HG03558 (cell line): ENCODE measurements at regions not wholly inside any gene's neighbourhood (a gene's known extent, or its start where the extent isn't known, plus 50 kb on each side); places are given as distances from the start of the nearest gene placed in this dataset.
"Not testable (repeated sequence)": the region's sequence is repeated elsewhere in the genome, so short reads cannot be mapped to it uniquely, and the experiment has no call there.

Experiments
- ATAC-seq: cut with Tn5 transposase; IDR thresholded peaks from one replicate; pipeline ENCODE4 v1.9.1; 2021; ENCODE audit warnings: moderate number of reproducible peaks; ENCODE audit not compliant: unreplicated experiment; ENCODE audit errors: extremely low read depth

- ATAC-seq: no peak
Observed at GRCh38 chr2:38454081-38454480, 77.0 kb upstream of the ATL2 start.

DNA sequence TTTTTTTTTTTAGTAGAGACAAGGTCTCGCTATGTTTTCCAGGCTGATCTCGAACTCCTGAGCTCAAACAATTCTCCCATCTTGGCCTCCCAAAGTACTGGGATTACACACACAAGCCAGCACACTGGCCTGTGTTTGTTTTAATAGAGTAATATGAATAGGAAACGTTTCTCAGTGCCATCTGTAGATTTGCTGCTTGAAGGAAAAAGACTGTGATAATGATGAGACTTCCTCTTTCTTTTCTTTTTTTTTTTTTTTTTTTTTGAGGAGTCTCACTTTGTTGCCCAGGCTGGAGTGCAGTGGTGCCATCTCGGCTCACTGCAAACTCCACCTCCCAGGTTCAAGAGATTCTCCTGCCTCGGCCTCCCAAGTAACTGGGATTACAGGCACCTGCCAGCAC is 74.7 kb upstream of the ATL2 start:
- not testable (repeated sequence) for ATAC-seq

GRCh38 chr2:38450509-38450908 is 73.4 kb upstream of the ATL2 start:
- no peak for ATAC-seq

DNA sequence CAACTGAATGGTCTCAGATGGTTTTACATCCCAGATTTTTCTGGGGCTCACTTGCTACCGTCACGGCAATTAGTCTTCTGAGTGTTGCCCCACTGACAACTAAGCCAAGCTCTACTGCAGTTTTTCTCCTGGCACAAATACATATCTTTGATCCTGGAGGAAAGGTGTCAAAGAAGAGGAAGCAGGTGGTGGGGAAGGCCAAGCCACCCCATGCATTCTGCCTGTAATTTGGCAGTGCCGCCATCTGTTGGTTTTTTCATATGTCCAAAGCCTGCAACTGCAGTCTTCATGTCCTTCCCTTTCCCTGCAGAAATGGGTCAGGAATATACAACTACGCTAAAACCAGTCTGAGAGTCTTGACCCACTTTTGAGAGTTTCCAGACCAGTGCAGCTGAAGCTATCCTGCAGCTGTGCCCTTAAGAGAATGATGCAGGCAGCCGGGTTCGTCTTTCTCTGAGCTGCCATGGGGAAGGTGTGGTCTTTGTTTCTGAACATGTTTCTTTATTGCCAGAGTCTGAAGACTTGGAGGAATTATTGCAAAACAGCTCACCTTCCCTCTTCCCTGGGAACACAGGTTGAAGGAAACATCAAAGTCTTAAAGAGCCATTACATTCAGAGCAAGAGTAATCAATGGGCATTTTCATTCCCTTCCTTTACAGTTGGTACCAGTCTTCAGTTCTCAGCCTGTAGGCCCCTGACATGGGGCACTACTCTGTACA is 71.8 kb upstream of the ATL2 start:
- ATAC-seq: no peak

- ATAC-seq: no peak
Observed at GRCh38 chr2:38446906-38447561, 70.0 kb upstream of the ATL2 start.

DNA sequence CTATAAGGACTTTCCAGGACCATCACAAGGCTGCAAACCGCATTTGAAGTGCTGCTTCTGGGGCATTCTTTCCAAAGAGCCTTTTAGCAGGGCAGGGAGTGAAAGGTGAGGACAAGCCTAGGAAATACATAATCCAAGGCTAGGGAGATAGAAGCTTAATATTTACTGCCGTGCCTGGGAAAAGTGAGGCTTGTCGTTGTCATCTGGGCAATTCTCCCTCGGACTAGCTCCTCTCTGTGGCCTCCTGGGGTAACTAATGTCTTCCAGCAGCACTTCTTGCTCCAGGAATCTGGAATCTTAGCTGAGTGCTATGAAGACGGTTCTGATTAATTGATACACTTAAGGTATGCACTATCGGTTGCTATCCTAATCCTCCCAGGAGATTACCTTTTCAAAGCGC is 69.3 kb upstream of the ATL2 start:
- no peak for ATAC-seq

DNA sequence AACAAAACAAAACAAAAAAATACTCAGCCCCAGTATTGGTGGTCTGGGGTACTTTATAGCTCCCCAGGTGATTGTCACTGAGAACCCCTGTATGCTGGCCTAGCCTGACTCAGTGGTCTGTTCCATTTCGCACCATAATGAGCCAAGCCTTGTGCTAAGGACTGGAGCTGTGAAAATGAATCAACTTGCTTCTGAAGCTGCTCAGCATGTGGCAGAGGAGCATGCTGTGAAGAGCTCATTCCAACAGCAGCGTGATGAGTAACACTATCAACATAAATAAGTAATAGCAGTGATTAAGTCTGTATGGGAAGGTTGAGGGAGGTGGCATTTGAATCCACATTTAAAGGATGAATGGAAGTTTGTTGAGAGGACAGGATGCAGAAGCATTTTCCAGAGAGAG is 67.2 kb upstream of the ATL2 start:
- ATAC-seq: no peak

- no peak for ATAC-seq
Observed at GRCh38 chr2:38442643-38443541, 65.8 kb upstream of the ATL2 start.

GRCh38 chr2:38441346-38441745 is 64.3 kb upstream of the ATL2 start:
- no peak for ATAC-seq

- ATAC-seq: no peak
Observed at GRCh38 chr2:38440655-38441054, 63.6 kb upstream of the ATL2 start.

DNA sequence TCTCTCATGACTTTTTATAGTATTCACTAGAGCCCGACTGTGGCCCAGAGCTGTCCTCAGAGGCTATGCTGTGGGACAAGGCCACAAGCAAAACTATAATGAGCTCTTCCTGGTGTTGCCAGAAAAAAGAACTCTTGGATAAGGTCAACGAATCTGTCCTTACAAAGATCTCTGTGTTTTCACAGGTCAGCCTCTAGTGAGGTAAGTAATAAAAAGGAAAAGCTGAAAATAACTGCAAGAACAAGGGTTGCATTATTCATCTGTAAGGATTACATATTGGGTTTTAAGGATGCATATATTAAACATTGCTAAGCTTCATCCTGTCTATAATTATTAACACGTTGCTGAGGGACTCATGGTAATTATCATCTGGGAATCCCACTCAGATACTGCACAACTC is 62.8 kb upstream of the ATL2 start:
- ATAC-seq: no peak

GRCh38 chr2:38438883-38439612 is 62.0 kb upstream of the ATL2 start:
- ATAC-seq: peak; percentile 53

- no peak for ATAC-seq
Observed at GRCh38 chr2:38438133-38438882, 61.2 kb upstream of the ATL2 start.

GRCh38 chr2:38436227-38436664 is 59.2 kb upstream of the ATL2 start:
- ATAC-seq: no peak

- no peak for ATAC-seq
Observed at GRCh38 chr2:38435775-38436174, 58.7 kb upstream of the ATL2 start.

DNA sequence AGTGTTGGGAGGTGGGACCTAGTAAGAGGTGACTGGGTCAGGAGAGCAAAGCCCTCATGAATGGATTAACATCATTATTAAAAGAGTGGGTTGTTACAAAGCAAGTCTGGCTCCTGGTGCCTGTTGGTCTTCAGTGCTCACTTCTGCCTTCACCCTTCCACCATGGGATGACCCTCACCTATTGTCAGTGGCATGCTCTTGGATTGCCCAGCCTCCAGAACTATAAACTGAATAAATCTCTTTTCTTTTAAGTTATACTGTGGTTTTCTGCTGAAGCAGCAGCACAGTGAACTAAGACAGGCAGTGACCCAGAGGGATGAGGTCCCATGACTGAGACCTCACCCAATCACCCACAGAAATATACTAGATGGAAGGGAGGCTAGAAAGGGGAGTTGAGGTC is 57.5 kb upstream of the ATL2 start:
- ATAC-seq: no peak

- ATAC-seq: no peak
Observed at GRCh38 chr2:38433607-38433975, 56.5 kb upstream of the ATL2 start.

- ATAC-seq: no peak
Observed at GRCh38 chr2:38432820-38433606, 55.9 kb upstream of the ATL2 start.

DNA sequence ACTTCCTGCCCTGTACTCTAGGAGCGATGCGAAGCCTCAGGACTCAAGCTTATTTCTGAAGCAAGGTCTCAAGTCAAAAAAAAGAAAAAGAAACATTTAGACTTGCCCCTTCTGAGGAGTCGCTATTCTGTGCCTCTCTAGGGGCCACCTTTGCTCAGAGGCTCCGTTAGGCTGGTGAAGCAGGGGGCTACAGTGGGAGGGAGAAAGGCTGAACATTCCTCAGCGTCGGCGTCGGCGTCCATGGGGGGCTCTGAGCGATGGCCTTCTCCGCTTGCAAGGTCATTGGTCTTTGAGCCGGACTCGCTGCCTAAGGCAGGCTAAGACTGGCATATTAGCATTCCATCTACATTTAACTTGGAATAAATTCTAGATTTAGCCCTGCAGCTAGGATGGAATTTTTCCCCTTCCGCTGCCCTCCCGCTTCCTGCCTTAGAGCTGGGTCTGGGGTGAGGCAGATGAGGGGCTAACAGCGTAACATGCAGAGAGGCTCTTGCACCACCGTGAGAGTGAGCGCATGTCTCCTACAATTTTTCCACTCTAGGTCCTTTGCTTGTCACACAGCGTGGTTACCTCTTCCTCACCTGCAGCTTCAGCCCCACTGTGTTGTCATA is 53.6 kb upstream of the ATL2 start:
- no peak for ATAC-seq
